ENCODE measurements at regions not wholly inside any gene's neighbourhood (a gene's known extent, or its start where the extent isn't known, plus 50 kb on each side); places are given as distances from the start of the nearest gene placed in this dataset.

GRCh38 chr18:41732356-41732755, 222.7 kb upstream of the PIK3C3 start:
- TF ChIP-seq CREB1 (CRISPR knock-in tag; IDR thresholded peaks at IDR 0.05; ENCODE audit: low read depth) (no peak), POLR2AphosphoS5 (IDR thresholded peaks at IDR 0.05; ENCODE audit: low read depth) (no peak), JUNB (IDR thresholded peaks at IDR 0.05; ENCODE audit: unreplicated experiment) (no peak), EZH2phosphoT487 (IDR thresholded peaks at IDR 0.05; ENCODE audit: unreplicated experiment) (no peak), EZH2 (IDR thresholded peaks at IDR 0.05; ENCODE audit: low read depth, unreplicated experiment) (no peak)
- TF ChIP-seq, protein P1, sequence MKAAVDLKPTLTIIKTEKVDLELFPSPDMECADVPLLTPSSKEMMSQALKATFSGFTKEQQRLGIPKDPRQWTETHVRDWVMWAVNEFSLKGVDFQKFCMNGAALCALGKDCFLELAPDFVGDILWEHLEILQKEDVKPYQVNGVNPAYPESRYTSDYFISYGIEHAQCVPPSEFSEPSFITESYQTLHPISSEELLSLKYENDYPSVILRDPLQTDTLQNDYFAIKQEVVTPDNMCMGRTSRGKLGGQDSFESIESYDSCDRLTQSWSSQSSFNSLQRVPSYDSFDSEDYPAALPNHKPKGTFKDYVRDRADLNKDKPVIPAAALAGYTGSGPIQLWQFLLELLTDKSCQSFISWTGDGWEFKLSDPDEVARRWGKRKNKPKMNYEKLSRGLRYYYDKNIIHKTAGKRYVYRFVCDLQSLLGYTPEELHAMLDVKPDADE (IDR thresholded peaks at IDR 0.05) = no peak
- TF ChIP-seq, protein P2, sequence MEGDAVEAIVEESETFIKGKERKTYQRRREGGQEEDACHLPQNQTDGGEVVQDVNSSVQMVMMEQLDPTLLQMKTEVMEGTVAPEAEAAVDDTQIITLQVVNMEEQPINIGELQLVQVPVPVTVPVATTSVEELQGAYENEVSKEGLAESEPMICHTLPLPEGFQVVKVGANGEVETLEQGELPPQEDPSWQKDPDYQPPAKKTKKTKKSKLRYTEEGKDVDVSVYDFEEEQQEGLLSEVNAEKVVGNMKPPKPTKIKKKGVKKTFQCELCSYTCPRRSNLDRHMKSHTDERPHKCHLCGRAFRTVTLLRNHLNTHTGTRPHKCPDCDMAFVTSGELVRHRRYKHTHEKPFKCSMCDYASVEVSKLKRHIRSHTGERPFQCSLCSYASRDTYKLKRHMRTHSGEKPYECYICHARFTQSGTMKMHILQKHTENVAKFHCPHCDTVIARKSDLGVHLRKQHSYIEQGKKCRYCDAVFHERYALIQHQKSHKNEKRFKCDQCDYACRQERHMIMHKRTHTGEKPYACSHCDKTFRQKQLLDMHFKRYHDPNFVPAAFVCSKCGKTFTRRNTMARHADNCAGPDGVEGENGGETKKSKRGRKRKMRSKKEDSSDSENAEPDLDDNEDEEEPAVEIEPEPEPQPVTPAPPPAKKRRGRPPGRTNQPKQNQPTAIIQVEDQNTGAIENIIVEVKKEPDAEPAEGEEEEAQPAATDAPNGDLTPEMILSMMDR (conservative IDR thresholded peaks at IDR 0.05; ENCODE audit: low read depth in 2 of 2) = no peak

Data from GM23338 (cell line).